Transverse colon (tissue), 4 donors: ENCODE measurements at regions not wholly inside any gene's neighbourhood (a gene's known extent, or its start where the extent isn't known, plus 50 kb on each side); places are given as distances from the start of the nearest gene placed in this dataset.

Experiments
- DNase-seq: peaks from one replicate; pipeline ENCODE4 v3.0.0-alpha.2; 2019
- H3K27ac ChIP-seq, 4 donors: fragments of 200-600 bp; sonication (generic); 2 replicates each; pipeline ENCODE4 v1.5.1; 2016 to 2018; ENCODE audit warnings: inconsistent platforms in 4 of 4
- H3K27me3 ChIP-seq: fragments of 200-600 bp; sonication (generic); 2 replicates; pipeline ENCODE4 v1.5.1; 2017; ENCODE audit warnings: inconsistent platforms
- H3K36me3 ChIP-seq, 4 donors: fragments of 200-600 bp; sonication (generic); 2 replicates each; pipeline ENCODE4 v1.5.1; 2017 to 2019; ENCODE audit warnings: inconsistent platforms in 4 of 4
- H3K4me1 ChIP-seq, 4 donors: fragments of 200-600 bp; sonication (generic); 2 replicates each; pipeline ENCODE4 v1.5.1; 2017 to 2020; ENCODE audit warnings: inconsistent platforms in 4 of 4
- H3K4me3 ChIP-seq, 4 donors: fragments of 200-600 bp; sonication (generic); 1 replicate in 1 of 4; 2 replicates in 3 of 4; pipeline versions ENCODE4 v1.5.1 to v1.6.1; 2017 to 2019; ENCODE audit warnings: inconsistent platforms in 4 of 4
- H3K9me3 ChIP-seq, 2 donors: fragments of 200-600 bp; sonication (generic); 2 replicates each; pipeline ENCODE4 v1.5.1; 2017 to 2019; ENCODE audit warnings: inconsistent platforms in 2 of 2
- CTCF ChIP-seq, 5 experiments: fragments of 200-600 bp in 3 of 5; fragments of 450-650 bp in 2 of 5; sonication (generic) in 3 of 5; IDR thresholded peaks; 1 replicate in 2 of 5; 2 replicates in 3 of 5; pipeline ENCODE4 v1.5.1; 2016 to 2017; ENCODE audit warnings: antibody characterized with exemption in 5 of 5, inconsistent platforms in 3 of 5, mild to moderate bottlenecking in 2 of 5, moderate library complexity in 1 of 5
- EP300 ChIP-seq: sonication (generic); formaldehyde crosslinking; IDR thresholded peaks from one replicate; pipeline ENCODE4 v1.6.1; 2017; ENCODE audit warnings: antibody characterized with exemption, low read depth
- POLR2A ChIP-seq: fragments of 450-650 bp; IDR thresholded peaks from one replicate; pipeline ENCODE4 v1.6.1; 2016; ENCODE audit warnings: antibody characterized with exemption, mild to moderate bottlenecking, moderate library complexity
- POLR2AphosphoS5 ChIP-seq, 3 donors: sonication (generic); formaldehyde crosslinking; IDR thresholded peaks; one replicate each; pipeline ENCODE4 v1.6.1; 2016; ENCODE audit warnings: antibody characterized with exemption in 3 of 3
- WGBS, 2 donors: methylation state at CpG; one replicate each; pipeline ENCODE4 v1.1.5; 2018; ENCODE audit warnings: low coverage in 1 of 2; 5-methylcytosine and 5-hydroxymethylcytosine counted together
- in situ Hi-C, 4 donors: fragments of 200-750 bp; cut with MboI; loops; one replicate each; pipeline versions ENCODE4 v1.15.0 to v1.15.1; 2017; ENCODE audit warnings: low sequenced_read_pairs in 3 of 4, low pct_ligation_motif_present in 1 of 4, low pct_unique_long_range_greater_than_20kb in 1 of 4
- intact Hi-C: fragments of 100-400 bp; cut with DNase I; formaldehyde crosslinking; loops from one replicate; pipeline ENCODE4 v1.15.1; 2023; ENCODE audit warnings: low total_unique reads

GRCh38 chr5:14962604-14963003 lies 91.0 kb upstream of the ANKH start:
- no peaks in the 10 kb centered on the region for H3K36me3 ChIP-seq
- H3K4me1 ChIP-seq, result no peaks in the 10 kb centered on the region
- no peaks in the 10 kb centered on the region for H3K27me3 ChIP-seq
- no peak for DNase-seq
- H3K4me3 ChIP-seq, result no peak overlapping the region
- no peak overlapping the region for H3K27ac ChIP-seq
- H3K9me3 ChIP-seq, result no peaks in the 10 kb centered on the region
- TF ChIP-seq POLR2AphosphoS5 (IDR thresholded peaks at IDR 0.05) (no peak), CTCF (IDR thresholded peaks at IDR 0.05) (no peak), POLR2A (no peak), EP300 (no peak)
- WGBS, 2 donors, result 68% methylated on average over 2 of the region's 2 CpGs; no CpG with 5 or more reads in 1 of the 2 donors
- in situ Hi-C loops (no loop called here), intact Hi-C loops (no loop called here)

- in situ Hi-C loops, result no loop called here
- no peaks in the 10 kb centered on the region for H3K9me3 ChIP-seq
- no peak overlapping the region for H3K4me3 ChIP-seq
- H3K4me1 ChIP-seq, result no peaks in the 10 kb centered on the region
- no peak overlapping the region for H3K27ac ChIP-seq
- DNase-seq, result no peak
- TF ChIP-seq POLR2A (no peak), POLR2AphosphoS5 (IDR thresholded peaks at IDR 0.05) (no peak), CTCF (IDR thresholded peaks at IDR 0.05) (no peak), EP300 (no peak)
- H3K36me3 ChIP-seq, result no peaks in the 10 kb centered on the region
- intact Hi-C loops, result no loop called here
- 96 to 100% methylated on average over 2 to 16 of the region's 17 CpGs for WGBS, 2 donors
- H3K27me3 ChIP-seq, result no peaks in the 10 kb centered on the region
Measured at GRCh38 chr5:14960120-14960462, 88.5 kb upstream of the ANKH start.

- Histone ChIP-seq H3K9me3 (no peaks in the 10 kb centered on the region), H3K36me3 (no peaks in the 10 kb centered on the region), H3K27ac (no peak overlapping the region), H3K27me3 (no peaks in the 10 kb centered on the region), H3K4me1 (no peaks in the 10 kb centered on the region), H3K4me3 (no peak overlapping the region)
- TF ChIP-seq POLR2A, result no peak
- in situ Hi-C loops (loop anchor here in 1 of 4 donors (10.0 kb wide), 1 partner anchor 45 kb away; no protein-coding TSS in a partner anchor), intact Hi-C loops (no loop called here)
- DNase-seq, result no peak
- 88 to 95% methylated on average over 11 to 12 of the region's 12 CpGs for WGBS, 2 donors
Measured at GRCh38 chr5:14959399-14960119, 88.0 kb upstream of the ANKH start.

GRCh38 chr5:14958188-14958587 lies 86.6 kb upstream of the ANKH start:
- TF ChIP-seq EP300 (no peak), CTCF (IDR thresholded peaks at IDR 0.05) (no peak), POLR2A (no peak), POLR2AphosphoS5 (IDR thresholded peaks at IDR 0.05) (no peak)
- Histone ChIP-seq H3K27ac (no peak overlapping the region), H3K4me1 (no peaks in the 10 kb centered on the region), H3K4me3 (no peak overlapping the region), H3K9me3 (no peaks in the 10 kb centered on the region), H3K27me3 (no peaks in the 10 kb centered on the region), H3K36me3 (no peaks in the 10 kb centered on the region)
- intact Hi-C loops (no loop called here), in situ Hi-C loops (loop anchor here in 1 of 4 donors (10.0 kb wide), 1 partner anchor 47 kb away; no protein-coding TSS in a partner anchor)
- 77 to 93% methylated on average over 2 of the region's 2 CpGs for whole genome bisulfite sequencing, 2 donors
- DNase-seq, result no peak
